ENCODE measurements at regions not wholly inside any gene's neighbourhood (a gene's known extent, or its start where the extent isn't known, plus 50 kb on each side); places are given as distances from the start of the nearest gene placed in this dataset.

GRCh38 chr9:110049699-110050450 is 158.1 kb downstream of the C9orf152 start:
- H3K4me1 ChIP-seq (ENCODE audit: control insufficient read depth, insufficient read depth, low read length): no peaks in the 10 kb centered on the region
- DNase-seq (ENCODE audit: low read depth, low spot score): no peak
- WGBS (ENCODE audit: insufficient coverage, insufficient read length): no CpG with 5 or more reads among the region's 26 CpGs

GRCh38 chr9:110050925-110051355 is 157.0 kb downstream of the C9orf152 start:
- Histone ChIP-seq H3K36me3 (ENCODE audit: control insufficient read depth, insufficient read depth, low read length) (no peaks in the 10 kb centered on the region), H3K27ac (ENCODE audit: low read length) (no peak overlapping the region), H3K4me3 (ENCODE audit: low read length) (no peak overlapping the region), H3K4me1 (ENCODE audit: control insufficient read depth, insufficient read depth, low read length) (no peaks in the 10 kb centered on the region), H3K27me3 (ENCODE audit: control insufficient read depth, insufficient read depth, low read length) (no peaks in the 10 kb centered on the region; the same call in 1 of the 2 replicates), H3K9me3 (ENCODE audit: control insufficient read depth, insufficient read depth, low read length) (no peaks in the 10 kb centered on the region)
- no peak for DNase-seq (ENCODE audit: low read depth, low spot score)
- no CpG with 5 or more reads among the region's 1 CpG for WGBS (ENCODE audit: insufficient coverage, insufficient read length)

More at GRCh38 chr9:110049699-110050450, 158.1 kb downstream of the C9orf152 start:
- Histone ChIP-seq H3K4me3 (ENCODE audit: low read length) (peak overlapping the region; percentile 69; the same call in 1 of the 2 replicates), H3K9me3 (ENCODE audit: control insufficient read depth, insufficient read depth, low read length) (no peaks in the 10 kb centered on the region), H3K27me3 (ENCODE audit: control insufficient read depth, insufficient read depth, low read length) (no peaks in the 10 kb centered on the region; the same call in 1 of the 2 replicates), H3K27ac (ENCODE audit: low read length) (no peak overlapping the region), H3K36me3 (ENCODE audit: control insufficient read depth, insufficient read depth, low read length) (no peaks in the 10 kb centered on the region)

- Histone ChIP-seq H3K27me3 (ENCODE audit: control insufficient read depth, insufficient read depth, low read length) (no peaks in the 10 kb centered on the region), H3K27ac (ENCODE audit: low read length) (no peak overlapping the region), H3K4me3 (ENCODE audit: low read length) (no peak overlapping the region), H3K4me1 (ENCODE audit: control insufficient read depth, insufficient read depth, low read length) (peaks cover 2% of the 10 kb centered on the region; the same call in 1 of the 2 replicates), H3K9me3 (ENCODE audit: control insufficient read depth, insufficient read depth, low read length) (no peaks in the 10 kb centered on the region), H3K36me3 (ENCODE audit: control insufficient read depth, insufficient read depth, low read length) (no peaks in the 10 kb centered on the region)
- no peak for DNase-seq (ENCODE audit: low read depth, low spot score)
- WGBS (ENCODE audit: insufficient coverage, insufficient read length): no CpG with 5 or more reads among the region's 6 CpGs
Observed at GRCh38 chr9:110056062-110056461, 151.9 kb downstream of the C9orf152 start.

- Histone ChIP-seq H3K9me3 (ENCODE audit: control insufficient read depth, insufficient read depth, low read length) (no peaks in the 10 kb centered on the region), H3K4me3 (ENCODE audit: low read length) (no peak overlapping the region), H3K27ac (ENCODE audit: low read length) (no peak overlapping the region), H3K4me1 (ENCODE audit: control insufficient read depth, insufficient read depth, low read length) (peaks cover 2% of the 10 kb centered on the region; the same call in 1 of the 2 replicates), H3K36me3 (ENCODE audit: control insufficient read depth, insufficient read depth, low read length) (no peaks in the 10 kb centered on the region), H3K27me3 (ENCODE audit: control insufficient read depth, insufficient read depth, low read length) (no peaks in the 10 kb centered on the region)
- no CpG with 5 or more reads among the region's 5 CpGs for WGBS (ENCODE audit: insufficient coverage, insufficient read length)
- peak; percentile 75 for DNase-seq (ENCODE audit: low read depth, low spot score)
Observed at GRCh38 chr9:110058304-110058953, 149.5 kb downstream of the C9orf152 start.

- no peak overlapping the region for H3K27ac ChIP-seq (ENCODE audit: low read length)
- no CpG with 5 or more reads among the region's 1 CpG for WGBS (ENCODE audit: insufficient coverage, insufficient read length)
- H3K4me3 ChIP-seq (ENCODE audit: low read length): no peak overlapping the region
- H3K4me1 ChIP-seq (ENCODE audit: control insufficient read depth, insufficient read depth, low read length): peaks cover 2% of the 10 kb centered on the region; the same call in 1 of the 2 replicates
- no peak for DNase-seq (ENCODE audit: low read depth, low spot score)
- no peaks in the 10 kb centered on the region for H3K36me3 ChIP-seq (ENCODE audit: control insufficient read depth, insufficient read depth, low read length)
- H3K27me3 ChIP-seq (ENCODE audit: control insufficient read depth, insufficient read depth, low read length): no peaks in the 10 kb centered on the region
- no peaks in the 10 kb centered on the region for H3K9me3 ChIP-seq (ENCODE audit: control insufficient read depth, insufficient read depth, low read length)
Observed at GRCh38 chr9:110059461-110059860, 148.5 kb downstream of the C9orf152 start.

- Histone ChIP-seq H3K27ac (ENCODE audit: low read length) (no peak overlapping the region), H3K9me3 (ENCODE audit: control insufficient read depth, insufficient read depth, low read length) (no peaks in the 10 kb centered on the region), H3K4me1 (ENCODE audit: control insufficient read depth, insufficient read depth, low read length) (no peaks in the 10 kb centered on the region; the same call in 1 of the 2 replicates), H3K27me3 (ENCODE audit: control insufficient read depth, insufficient read depth, low read length) (no peaks in the 10 kb centered on the region), H3K36me3 (ENCODE audit: control insufficient read depth, insufficient read depth, low read length) (no peaks in the 10 kb centered on the region), H3K4me3 (ENCODE audit: low read length) (no peak overlapping the region)
- WGBS (ENCODE audit: insufficient coverage, insufficient read length): no CpG with 5 or more reads among the region's 5 CpGs
- no peak for DNase-seq (ENCODE audit: low read depth, low spot score)
Observed at GRCh38 chr9:110064803-110065202, 143.2 kb downstream of the C9orf152 start.

GRCh38 chr9:110065532-110065931 is 142.4 kb downstream of the C9orf152 start:
- no peak for DNase-seq (ENCODE audit: low read depth, low spot score)
- H3K9me3 ChIP-seq (ENCODE audit: control insufficient read depth, insufficient read depth, low read length): no peaks in the 10 kb centered on the region
- H3K27me3 ChIP-seq (ENCODE audit: control insufficient read depth, insufficient read depth, low read length): no peaks in the 10 kb centered on the region
- H3K27ac ChIP-seq (ENCODE audit: low read length): no peak overlapping the region
- no peaks in the 10 kb centered on the region; the same call in 1 of the 2 replicates for H3K4me1 ChIP-seq (ENCODE audit: control insufficient read depth, insufficient read depth, low read length)
- WGBS (ENCODE audit: insufficient coverage, insufficient read length): no CpG with 5 or more reads among the region's 2 CpGs
- no peak overlapping the region for H3K4me3 ChIP-seq (ENCODE audit: low read length)
- H3K36me3 ChIP-seq (ENCODE audit: control insufficient read depth, insufficient read depth, low read length): no peaks in the 10 kb centered on the region

GRCh38 chr9:110066929-110067716 is 140.8 kb downstream of the C9orf152 start:
- Histone ChIP-seq H3K27ac (ENCODE audit: low read length) (no peak overlapping the region), H3K36me3 (ENCODE audit: control insufficient read depth, insufficient read depth, low read length) (no peaks in the 10 kb centered on the region), H3K4me1 (ENCODE audit: control insufficient read depth, insufficient read depth, low read length) (no peaks in the 10 kb centered on the region; the same call in 1 of the 2 replicates), H3K4me3 (ENCODE audit: low read length) (no peak overlapping the region), H3K9me3 (ENCODE audit: control insufficient read depth, insufficient read depth, low read length) (no peaks in the 10 kb centered on the region), H3K27me3 (ENCODE audit: control insufficient read depth, insufficient read depth, low read length) (no peaks in the 10 kb centered on the region)
- WGBS (ENCODE audit: insufficient coverage, insufficient read length): no CpG with 5 or more reads among the region's 6 CpGs
- no peak for DNase-seq (ENCODE audit: low read depth, low spot score)

GRCh38 chr9:110068212-110068611 is 139.7 kb downstream of the C9orf152 start:
- DNase-seq (ENCODE audit: low read depth, low spot score): no peak
- H3K4me1 ChIP-seq (ENCODE audit: control insufficient read depth, insufficient read depth, low read length): no peaks in the 10 kb centered on the region; the same call in 1 of the 2 replicates
- H3K36me3 ChIP-seq (ENCODE audit: control insufficient read depth, insufficient read depth, low read length): no peaks in the 10 kb centered on the region
- H3K9me3 ChIP-seq (ENCODE audit: control insufficient read depth, insufficient read depth, low read length): no peaks in the 10 kb centered on the region
- H3K27me3 ChIP-seq (ENCODE audit: control insufficient read depth, insufficient read depth, low read length): no peaks in the 10 kb centered on the region; the same call in 1 of the 2 replicates
- H3K4me3 ChIP-seq (ENCODE audit: low read length): no peak overlapping the region
- no peak overlapping the region for H3K27ac ChIP-seq (ENCODE audit: low read length)

Data from iPS DF 6.9 (cell line).